CD4-positive, alpha-beta T cell (primary cell): ENCODE measurements at regions not wholly inside any gene's neighbourhood (a gene's known extent, or its start where the extent isn't known, plus 50 kb on each side); places are given as distances from the start of the nearest gene placed in this dataset.
A peak's percentile ranks its signal among the peaks of the same experiment; 100 is the strongest.

Source experiments
- ATAC-seq: fragments of 200-7000 bp; cut with Tn5 transposase; one replicate; pipeline ENCODE4 v1.10.0; 2022; ENCODE audit warnings: mild to moderate bottlenecking; ENCODE audit not compliant: poor library complexity
- CTCF ChIA-PET: fragments of 350-600 bp; sonication (Branson Sonifier 250); formaldehyde crosslinking; loops from one replicate; lab custom pipeline; 2021; ENCODE audit warnings: antibody characterized with exemption, inconsistent platforms; lab: Charles Lee
- POLR2A ChIA-PET: fragments of 350-600 bp; sonication (Branson Sonifier 250); formaldehyde crosslinking; loops from one replicate; lab custom pipeline; 2021; ENCODE audit warnings: antibody characterized with exemption, inconsistent platforms; lab: Charles Lee
- DNase-seq, 14 experiments: peaks; one replicate each; pipeline ENCODE4 v3.0.0-alpha.2; 2013 to 2020; ENCODE audit warnings: mixed read lengths in 2 of 14
- H3K27ac ChIP-seq, 2 donors: one replicate each; pipeline versions ENCODE4 v1.5.1 to v1.7.0; 2013; ENCODE audit warnings: low read length in 2 of 2, low read depth in 1 of 2, mild to moderate bottlenecking in 1 of 2
- H3K27me3 ChIP-seq, 2 experiments: 1 replicate in 1 of 2; 2 replicates in 1 of 2; pipeline versions ENCODE4 v1.6.1 to v1.7.0; 2013; ENCODE audit warnings: low read length in 2 of 2, control low read depth in 1 of 2, mild to moderate bottlenecking in 1 of 2, moderate library complexity in 1 of 2; ENCODE audit not compliant: insufficient read depth in 2 of 2, control insufficient read depth in 1 of 2
- H3K36me3 ChIP-seq: one replicate; pipeline ENCODE4 v1.6.1; 2013; ENCODE audit warnings: low read length, control low read depth; ENCODE audit not compliant: insufficient read depth
- H3K4me1 ChIP-seq: one replicate; pipeline ENCODE4 v1.6.1; 2013; ENCODE audit warnings: low read length, control low read depth; ENCODE audit not compliant: insufficient read depth
- H3K4me3 ChIP-seq: one replicate; pipeline ENCODE4 v1.5.1; 2013; ENCODE audit warnings: mild to moderate bottlenecking, low read length, moderate library complexity
- H3K9me3 ChIP-seq, 2 experiments: 1 replicate in 1 of 2; 2 replicates in 1 of 2; pipeline versions ENCODE4 v1.6.1 to v1.7.0; 2013; ENCODE audit warnings: low read length in 2 of 2, mild to moderate bottlenecking in 2 of 2, control low read depth in 1 of 2, moderate library complexity in 1 of 2; ENCODE audit not compliant: control insufficient read depth in 1 of 2, insufficient read depth in 1 of 2
- H3K27ac Mint-ChIP-seq: one replicate; pipeline ENCODE4 v1.8.0; 2020; ENCODE audit warnings: mixed read lengths
- H3K27me3 Mint-ChIP-seq: one replicate; pipeline ENCODE4 v1.8.0; 2021; ENCODE audit warnings: mixed read lengths
- H3K36me3 Mint-ChIP-seq: one replicate; pipeline ENCODE4 v1.8.0; 2021; ENCODE audit warnings: low read depth, mixed read lengths
- H3K4me1 Mint-ChIP-seq: one replicate; pipeline ENCODE4 v1.8.0; 2021; ENCODE audit warnings: low read depth, mixed read lengths
- H3K4me3 Mint-ChIP-seq: one replicate; pipeline ENCODE4 v1.8.0; 2020; ENCODE audit warnings: mild to moderate bottlenecking, mixed read lengths
- H3K9me3 Mint-ChIP-seq: one replicate; pipeline ENCODE4 v1.8.0; 2020; ENCODE audit warnings: mixed read lengths
- CTCF ChIP-seq: fragments of 200-600 bp; IDR thresholded peaks from one replicate; pipeline ENCODE4 v1.8.0; 2022; ENCODE audit warnings: antibody characterized with exemption, mild to moderate bottlenecking
- intact Hi-C, 2 experiments: fragments of 100-400 bp; cut with DNase I in 1 of 2; cut with micrococcal nuclease in 1 of 2; formaldehyde crosslinking; loops; one replicate each; pipeline versions ENCODE4 v1.15.1 to v1.9.0; 2023 to 2025; cut with DNase I, micrococcal nuclease

- no peak overlapping the region for H3K4me3 ChIP-seq
- Mint-ChIP-seq H3K4me1 (peaks cover 22% of the 10 kb centered on the region), H3K9me3 (no peaks in the 10 kb centered on the region), H3K27ac (no peak overlapping the region), H3K4me3 (no peak overlapping the region), H3K27me3 (no peaks in the 10 kb centered on the region), H3K36me3 (no peaks in the 10 kb centered on the region)
- POLR2A ChIA-PET: no interaction called here
- no peak for TF ChIP-seq CTCF
- no peaks in the 10 kb centered on the region for H3K27me3 ChIP-seq
- intact Hi-C loops: no loop called here
- H3K9me3 ChIP-seq: no peaks in the 10 kb centered on the region
- CTCF ChIA-PET: no interaction called here
- peaks cover 30% of the 10 kb centered on the region for H3K4me1 ChIP-seq
- no peak overlapping the region for H3K27ac ChIP-seq
- no peaks in the 10 kb centered on the region for H3K36me3 ChIP-seq
- ATAC-seq: no peak
- DNase-seq: no peak
Observed at GRCh38 chr10:4062072-4062471, 277.1 kb upstream of the KLF6 start.

GRCh38 chr10:4061441-4061951 is 276.5 kb upstream of the KLF6 start:
- intact Hi-C loops: no loop called here
- no peak for TF ChIP-seq CTCF

GRCh38 chr10:4059471-4060138 is 274.6 kb upstream of the KLF6 start:
- H3K27me3 ChIP-seq: no peaks in the 10 kb centered on the region
- ATAC-seq (peak; percentile 78), DNase-seq (peak in 7 of 14 experiments; percentile 11 to 78 (median 49))
- Mint-ChIP-seq H3K36me3 (no peaks in the 10 kb centered on the region), H3K4me3 (peak overlapping the region; percentile 12), H3K27ac (peak overlapping the region; percentile 82), H3K27me3 (no peaks in the 10 kb centered on the region), H3K9me3 (no peaks in the 10 kb centered on the region), H3K4me1 (peaks cover 22% of the 10 kb centered on the region)
- H3K27ac ChIP-seq: peak overlapping the region in 1 of 2 donors; percentile 32
- no peaks in the 10 kb centered on the region for H3K36me3 ChIP-seq
- CTCF ChIA-PET: interaction anchor here (0.6 kb wide), 1 partner anchor 54 kb away, joined by 4 read pairs; no protein-coding TSS in a partner anchor
- peaks cover 24% of the 10 kb centered on the region for H3K4me1 ChIP-seq
- intact Hi-C loops: no loop called here
- POLR2A ChIA-PET: interaction anchor here (1.1 to 1.6 kb wide), 3 partner anchors 15 to 277 kb away, joined by 4 to 6 read pairs (median 4); partner anchors contain the start of gene KLF6
- no peak for TF ChIP-seq CTCF
- H3K9me3 ChIP-seq: no peaks in the 10 kb centered on the region
- H3K4me3 ChIP-seq: no peak overlapping the region

More at GRCh38 chr10:4061441-4061951, 276.5 kb upstream of the KLF6 start:
- H3K36me3 ChIP-seq: no peaks in the 10 kb centered on the region
- H3K4me1 ChIP-seq: peaks cover 24% of the 10 kb centered on the region
- Mint-ChIP-seq H3K27ac (peak overlapping the region; percentile 35), H3K9me3 (no peaks in the 10 kb centered on the region), H3K36me3 (no peaks in the 10 kb centered on the region), H3K27me3 (no peaks in the 10 kb centered on the region), H3K4me3 (no peak overlapping the region), H3K4me1 (peaks cover 22% of the 10 kb centered on the region)
- DNase-seq (peak in 4 of 14 experiments; percentile 26 to 65 (median 32)), ATAC-seq (peak; percentile 49)
- ChIA-PET CTCF (no interaction called here), POLR2A (no interaction called here)
- H3K9me3 ChIP-seq: no peaks in the 10 kb centered on the region
- H3K4me3 ChIP-seq: no peak overlapping the region
- no peak overlapping the region for H3K27ac ChIP-seq
- H3K27me3 ChIP-seq: no peaks in the 10 kb centered on the region
